Liver (tissue), 8 donors: ENCODE measurements at regions not wholly inside any gene's neighbourhood (a gene's known extent, or its start where the extent isn't known, plus 50 kb on each side); places are given as distances from the start of the nearest gene placed in this dataset.

Source experiments
- DNase-seq: peaks from one replicate; pipeline ENCODE4 v3.0.0-alpha.2; 2017; ENCODE audit warnings: low spot score
- H3K27ac ChIP-seq, 2 donors: one replicate each; pipeline ENCODE4 v1.7.0; 2013; ENCODE audit warnings: inconsistent platforms in 2 of 2, low read length in 2 of 2, control low read depth in 1 of 2, low read depth in 1 of 2, mild to moderate bottlenecking in 1 of 2
- H3K27me3 ChIP-seq, 4 donors: one replicate each; pipeline versions ENCODE4 v1.6.1 to v1.7.0; 2013; ENCODE audit warnings: low read length in 3 of 4, inconsistent platforms in 1 of 4, mild to moderate bottlenecking in 1 of 4, moderate library complexity in 1 of 4; ENCODE audit not compliant: control insufficient read depth in 4 of 4, insufficient read depth in 4 of 4
- H3K36me3 ChIP-seq, 4 donors: one replicate each; pipeline versions ENCODE4 v1.6.1 to v1.7.0; 2013; ENCODE audit warnings: low read length in 3 of 4, mild to moderate bottlenecking in 3 of 4, low read depth in 1 of 4, moderate library complexity in 1 of 4; ENCODE audit not compliant: control insufficient read depth in 4 of 4, insufficient read depth in 3 of 4
- H3K4me1 ChIP-seq, 4 donors: one replicate each; pipeline versions ENCODE4 v1.6.1 to v1.7.0; 2013; ENCODE audit warnings: low read length in 3 of 4, mild to moderate bottlenecking in 3 of 4, moderate library complexity in 1 of 4; ENCODE audit not compliant: control insufficient read depth in 4 of 4, insufficient read depth in 4 of 4
- H3K4me3 ChIP-seq, 3 donors: one replicate each; pipeline versions ENCODE4 v1.6.1 to v1.7.0; 2013; ENCODE audit warnings: low read length in 3 of 3, control low read depth in 1 of 3, low read depth in 1 of 3, mild to moderate bottlenecking in 1 of 3
- H3K9ac ChIP-seq, 2 donors: one replicate each; pipeline ENCODE4 v1.7.0; 2013; ENCODE audit warnings: low read length in 2 of 2, mild to moderate bottlenecking in 2 of 2, moderate library complexity in 2 of 2, control low read depth in 1 of 2, low read depth in 1 of 2
- H3K9me3 ChIP-seq, 4 donors: one replicate each; pipeline versions ENCODE4 v1.6.1 to v1.7.0; 2013; ENCODE audit warnings: low read length in 3 of 4; ENCODE audit not compliant: control insufficient read depth in 4 of 4
- EGR1 ChIP-seq, 2 donors: IDR thresholded peaks; 2 replicates each; pipeline ENCODE4 v1.6.1; 2016 to 2018; ENCODE audit warnings: antibody characterized with exemption in 2 of 2, low read depth in 2 of 2
- FOXA1 ChIP-seq: IDR thresholded peaks from 2 replicates; pipeline ENCODE4 v1.6.1; 2016; ENCODE audit warnings: antibody characterized with exemption
- FOXA2 ChIP-seq: IDR thresholded peaks from 2 replicates; pipeline ENCODE4 v1.6.1; 2016; ENCODE audit warnings: antibody characterized with exemption
- GABPA ChIP-seq, 2 donors: IDR thresholded peaks in 1 of 2; conservative IDR thresholded peaks in 1 of 2; 2 replicates each; pipeline ENCODE4 v1.6.1; 2016; ENCODE audit warnings: antibody characterized with exemption in 2 of 2, mild to moderate bottlenecking in 1 of 2, moderate library complexity in 1 of 2
- HNF4A ChIP-seq, 2 donors: conservative IDR thresholded peaks; 2 replicates each; pipeline ENCODE4 v1.6.1; 2016; ENCODE audit warnings: antibody characterized with exemption in 2 of 2, mild to moderate bottlenecking in 2 of 2
- HNF4G ChIP-seq: IDR thresholded peaks from 2 replicates; pipeline ENCODE4 v1.6.1; 2016; ENCODE audit warnings: antibody characterized with exemption
- JUND ChIP-seq, 2 donors: IDR thresholded peaks; 2 replicates each; pipeline ENCODE4 v1.6.1; 2016; ENCODE audit warnings: antibody characterized with exemption in 2 of 2
- NR2F2 ChIP-seq: IDR thresholded peaks from 2 replicates; pipeline ENCODE4 v1.6.1; 2016; ENCODE audit warnings: antibody characterized with exemption
- RAD21 ChIP-seq, 2 donors: IDR thresholded peaks; 2 replicates each; pipeline ENCODE4 v1.6.1; 2016; ENCODE audit warnings: antibody characterized with exemption in 2 of 2, mild to moderate bottlenecking in 2 of 2
- RXRA ChIP-seq, 2 donors: IDR thresholded peaks; 2 replicates each; pipeline ENCODE4 v1.6.1; 2017 to 2018; ENCODE audit warnings: antibody characterized with exemption in 2 of 2, mild to moderate bottlenecking in 1 of 2
- SP1 ChIP-seq: IDR thresholded peaks from 2 replicates; pipeline ENCODE4 v1.6.1; 2018; ENCODE audit warnings: antibody characterized with exemption, mild to moderate bottlenecking
- TAF1 ChIP-seq: conservative IDR thresholded peaks from 2 replicates; pipeline ENCODE4 v1.6.1; 2016; ENCODE audit warnings: antibody characterized with exemption, mild to moderate bottlenecking
- YY1 ChIP-seq: IDR thresholded peaks from 2 replicates; pipeline ENCODE4 v1.6.1; 2016; ENCODE audit warnings: antibody characterized with exemption, mild to moderate bottlenecking
- WGBS: extraction: QIAGEN DNeasy Blood & Tissue Kit; methylation state at CpG from one replicate; pipeline ENCODE4 v1.1.7; 2013; 5-methylcytosine and 5-hydroxymethylcytosine counted together
- TF ChIP-seq, protein P1 (sequence below): IDR thresholded peaks from 2 replicates; pipeline ENCODE4 v1.6.1; 2016; ENCODE audit warnings: antibody characterized with exemption
- TF ChIP-seq, protein P2 (sequence below): IDR thresholded peaks from 2 replicates; pipeline ENCODE4 v1.6.1; 2016; ENCODE audit warnings: antibody characterized with exemption
- TF ChIP-seq, protein P3 (sequence below): fragments of 150-350 bp; IDR thresholded peaks from 2 replicates; pipeline ENCODE4 v1.5.1; 2017; ENCODE audit warnings: improper control_type of control experiment, low read depth, low read length; ENCODE audit not compliant: missing input control
- TF ChIP-seq, protein P4 (sequence below): IDR thresholded peaks from 2 replicates; pipeline ENCODE4 v1.6.1; 2016; ENCODE audit warnings: antibody characterized with exemption
- TF ChIP-seq, protein P5 (sequence below): IDR thresholded peaks from 2 replicates; pipeline ENCODE4 v1.6.1; 2016; ENCODE audit warnings: antibody characterized with exemption, mild to moderate bottlenecking
- donor health status: healthy.
- donor health status: healthy.
- donor health status: healthy.
- donor health status: healthy.
- donor health status: healthy.

DNA sequence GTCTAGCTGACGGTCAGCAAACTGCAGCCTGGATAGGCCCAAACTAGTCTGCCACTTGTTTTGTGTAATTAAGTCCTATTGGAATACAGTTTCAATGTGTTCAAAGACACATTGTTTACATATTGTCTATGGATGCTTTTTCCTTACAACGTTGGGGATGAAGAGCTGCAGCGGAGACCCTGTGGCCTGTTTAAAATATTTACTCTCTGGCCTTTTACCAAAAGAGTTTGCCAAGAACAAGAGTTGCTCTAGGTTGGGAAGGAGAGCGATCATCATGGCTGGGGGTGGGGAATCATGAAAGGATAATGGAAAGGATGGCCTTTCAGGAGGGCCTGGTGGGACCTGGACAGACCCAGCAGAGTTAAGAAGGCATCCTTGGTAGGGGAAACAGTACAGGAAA is 274.9 kb upstream of the ZFHX3 start:
- Histone ChIP-seq H3K27me3 (peaks cover 0 to 5% (median 0%) of the 10 kb centered on the region in 4 donors), H3K4me1 (no peaks in the 10 kb centered on the region), H3K9ac (no peak overlapping the region), H3K36me3 (no peaks in the 10 kb centered on the region), H3K27ac (no peak overlapping the region), H3K4me3 (no peak overlapping the region), H3K9me3 (no peaks in the 10 kb centered on the region)
- 76% methylated on average over 4 of the region's 4 CpGs for WGBS
- TF ChIP-seq HNF4A (conservative IDR thresholded peaks at IDR 0.05) = no peak
- TF ChIP-seq TAF1 = no peak
- no peak for TF ChIP-seq YY1
- TF ChIP-seq, protein P1, sequence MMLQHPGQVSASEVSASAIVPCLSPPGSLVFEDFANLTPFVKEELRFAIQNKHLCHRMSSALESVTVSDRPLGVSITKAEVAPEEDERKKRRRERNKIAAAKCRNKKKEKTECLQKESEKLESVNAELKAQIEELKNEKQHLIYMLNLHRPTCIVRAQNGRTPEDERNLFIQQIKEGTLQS = no peak
- no peak for TF ChIP-seq SP1
- TF ChIP-seq GABPA (IDR thresholded peaks at IDR 0.05 in 1 of 2, conservative IDR thresholded peaks at IDR 0.05 in 1 of 2) = no peak
- TF ChIP-seq, protein P2, sequence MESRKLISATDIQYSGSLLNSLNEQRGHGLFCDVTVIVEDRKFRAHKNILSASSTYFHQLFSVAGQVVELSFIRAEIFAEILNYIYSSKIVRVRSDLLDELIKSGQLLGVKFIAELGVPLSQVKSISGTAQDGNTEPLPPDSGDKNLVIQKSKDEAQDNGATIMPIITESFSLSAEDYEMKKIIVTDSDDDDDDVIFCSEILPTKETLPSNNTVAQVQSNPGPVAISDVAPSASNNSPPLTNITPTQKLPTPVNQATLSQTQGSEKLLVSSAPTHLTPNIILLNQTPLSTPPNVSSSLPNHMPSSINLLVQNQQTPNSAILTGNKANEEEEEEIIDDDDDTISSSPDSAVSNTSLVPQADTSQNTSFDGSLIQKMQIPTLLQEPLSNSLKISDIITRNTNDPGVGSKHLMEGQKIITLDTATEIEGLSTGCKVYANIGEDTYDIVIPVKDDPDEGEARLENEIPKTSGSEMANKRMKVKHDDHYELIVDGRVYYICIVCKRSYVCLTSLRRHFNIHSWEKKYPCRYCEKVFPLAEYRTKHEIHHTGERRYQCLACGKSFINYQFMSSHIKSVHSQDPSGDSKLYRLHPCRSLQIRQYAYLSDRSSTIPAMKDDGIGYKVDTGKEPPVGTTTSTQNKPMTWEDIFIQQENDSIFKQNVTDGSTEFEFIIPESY = no peak
- TF ChIP-seq RAD21 (IDR thresholded peaks at IDR 0.05) = no peak
- no peak for TF ChIP-seq FOXA1
- no peak for TF ChIP-seq EGR1 (IDR thresholded peaks at IDR 0.05; ENCODE audit: low read depth in 2 of 2)
- TF ChIP-seq, protein P3, sequence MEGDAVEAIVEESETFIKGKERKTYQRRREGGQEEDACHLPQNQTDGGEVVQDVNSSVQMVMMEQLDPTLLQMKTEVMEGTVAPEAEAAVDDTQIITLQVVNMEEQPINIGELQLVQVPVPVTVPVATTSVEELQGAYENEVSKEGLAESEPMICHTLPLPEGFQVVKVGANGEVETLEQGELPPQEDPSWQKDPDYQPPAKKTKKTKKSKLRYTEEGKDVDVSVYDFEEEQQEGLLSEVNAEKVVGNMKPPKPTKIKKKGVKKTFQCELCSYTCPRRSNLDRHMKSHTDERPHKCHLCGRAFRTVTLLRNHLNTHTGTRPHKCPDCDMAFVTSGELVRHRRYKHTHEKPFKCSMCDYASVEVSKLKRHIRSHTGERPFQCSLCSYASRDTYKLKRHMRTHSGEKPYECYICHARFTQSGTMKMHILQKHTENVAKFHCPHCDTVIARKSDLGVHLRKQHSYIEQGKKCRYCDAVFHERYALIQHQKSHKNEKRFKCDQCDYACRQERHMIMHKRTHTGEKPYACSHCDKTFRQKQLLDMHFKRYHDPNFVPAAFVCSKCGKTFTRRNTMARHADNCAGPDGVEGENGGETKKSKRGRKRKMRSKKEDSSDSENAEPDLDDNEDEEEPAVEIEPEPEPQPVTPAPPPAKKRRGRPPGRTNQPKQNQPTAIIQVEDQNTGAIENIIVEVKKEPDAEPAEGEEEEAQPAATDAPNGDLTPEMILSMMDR = no peak
- TF ChIP-seq, protein P4, sequence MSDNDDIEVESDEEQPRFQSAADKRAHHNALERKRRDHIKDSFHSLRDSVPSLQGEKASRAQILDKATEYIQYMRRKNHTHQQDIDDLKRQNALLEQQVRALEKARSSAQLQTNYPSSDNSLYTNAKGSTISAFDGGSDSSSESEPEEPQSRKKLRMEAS = no peak
- no peak for TF ChIP-seq NR2F2
- no peak for TF ChIP-seq RXRA (IDR thresholded peaks at IDR 0.05)
- TF ChIP-seq, protein P5, sequence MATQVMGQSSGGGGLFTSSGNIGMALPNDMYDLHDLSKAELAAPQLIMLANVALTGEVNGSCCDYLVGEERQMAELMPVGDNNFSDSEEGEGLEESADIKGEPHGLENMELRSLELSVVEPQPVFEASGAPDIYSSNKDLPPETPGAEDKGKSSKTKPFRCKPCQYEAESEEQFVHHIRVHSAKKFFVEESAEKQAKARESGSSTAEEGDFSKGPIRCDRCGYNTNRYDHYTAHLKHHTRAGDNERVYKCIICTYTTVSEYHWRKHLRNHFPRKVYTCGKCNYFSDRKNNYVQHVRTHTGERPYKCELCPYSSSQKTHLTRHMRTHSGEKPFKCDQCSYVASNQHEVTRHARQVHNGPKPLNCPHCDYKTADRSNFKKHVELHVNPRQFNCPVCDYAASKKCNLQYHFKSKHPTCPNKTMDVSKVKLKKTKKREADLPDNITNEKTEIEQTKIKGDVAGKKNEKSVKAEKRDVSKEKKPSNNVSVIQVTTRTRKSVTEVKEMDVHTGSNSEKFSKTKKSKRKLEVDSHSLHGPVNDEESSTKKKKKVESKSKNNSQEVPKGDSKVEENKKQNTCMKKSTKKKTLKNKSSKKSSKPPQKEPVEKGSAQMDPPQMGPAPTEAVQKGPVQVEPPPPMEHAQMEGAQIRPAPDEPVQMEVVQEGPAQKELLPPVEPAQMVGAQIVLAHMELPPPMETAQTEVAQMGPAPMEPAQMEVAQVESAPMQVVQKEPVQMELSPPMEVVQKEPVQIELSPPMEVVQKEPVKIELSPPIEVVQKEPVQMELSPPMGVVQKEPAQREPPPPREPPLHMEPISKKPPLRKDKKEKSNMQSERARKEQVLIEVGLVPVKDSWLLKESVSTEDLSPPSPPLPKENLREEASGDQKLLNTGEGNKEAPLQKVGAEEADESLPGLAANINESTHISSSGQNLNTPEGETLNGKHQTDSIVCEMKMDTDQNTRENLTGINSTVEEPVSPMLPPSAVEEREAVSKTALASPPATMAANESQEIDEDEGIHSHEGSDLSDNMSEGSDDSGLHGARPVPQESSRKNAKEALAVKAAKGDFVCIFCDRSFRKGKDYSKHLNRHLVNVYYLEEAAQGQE = no peak
- TF ChIP-seq HNF4G = no peak
- no peak for TF ChIP-seq JUND (IDR thresholded peaks at IDR 0.05)
- no peak for TF ChIP-seq FOXA2
- DNase-seq = no peak
